Activated effector memory CD4-positive, alpha-beta T cell treated with anti-CD3 and anti-CD28 coated beads, Interleukin-2, amount 50 U/mL, for 16 hours (primary cell): ENCODE measurements at regions not wholly inside any gene's neighbourhood (a gene's known extent, or its start where the extent isn't known, plus 50 kb on each side); places are given as distances from the start of the nearest gene placed in this dataset.

ENCODE experiments used
- DNase-seq: peaks from one replicate; pipeline ENCODE4 v3.0.0-alpha.2; 2020

DNA sequence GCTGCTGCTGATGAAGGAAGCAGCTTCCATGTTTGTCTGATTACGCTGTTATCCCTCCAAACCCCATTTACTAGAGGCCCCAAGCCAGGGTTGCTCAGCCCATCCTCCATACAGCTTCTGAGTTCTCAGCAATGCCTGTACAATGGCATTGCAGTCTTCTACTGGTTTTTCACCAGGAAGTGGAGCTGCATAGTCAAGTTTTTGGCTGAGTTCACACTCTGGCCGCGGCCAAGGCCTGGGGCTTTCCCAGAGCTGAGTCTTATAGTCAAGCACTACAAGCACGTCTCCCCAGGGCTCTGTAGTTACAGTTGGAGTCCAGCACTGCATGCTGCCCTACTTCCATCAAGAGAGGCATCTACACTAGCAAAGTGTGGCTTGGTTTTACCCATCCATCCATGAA is 182.5 kb downstream of the POU4F1 start:
- DNase-seq, result no peak

DNA sequence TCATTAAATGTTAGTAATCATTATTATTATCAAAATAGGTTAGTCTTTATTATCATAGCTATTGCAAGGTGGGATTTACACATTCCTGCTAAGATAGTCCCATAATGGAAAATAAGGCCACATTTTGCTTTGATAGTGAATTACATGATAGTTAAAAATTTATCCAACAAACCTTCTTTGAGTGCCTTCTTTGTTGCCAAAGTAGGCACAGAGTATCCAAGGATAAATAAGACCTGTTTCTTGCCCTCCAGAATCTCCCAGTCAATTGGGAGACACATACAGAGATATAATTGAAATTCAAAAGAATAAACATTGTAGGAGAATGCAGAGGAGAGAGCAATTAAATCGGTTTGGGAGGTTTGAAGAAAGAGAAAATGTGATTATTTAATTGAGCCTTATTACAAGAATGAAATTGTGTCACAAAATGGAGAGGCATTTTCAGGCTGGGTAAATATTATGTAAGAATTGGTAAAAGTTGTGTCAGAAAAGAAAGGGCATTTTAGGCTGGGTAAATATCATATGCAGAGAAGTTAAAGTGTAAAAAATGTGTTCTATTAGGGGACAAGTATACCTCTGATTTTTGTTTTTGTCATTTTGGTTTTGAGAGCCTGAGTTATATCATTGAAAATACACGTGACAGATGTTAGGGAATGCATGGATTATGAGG is 189.3 kb downstream of the POU4F1 start:
- DNase-seq, result no peak

DNA sequence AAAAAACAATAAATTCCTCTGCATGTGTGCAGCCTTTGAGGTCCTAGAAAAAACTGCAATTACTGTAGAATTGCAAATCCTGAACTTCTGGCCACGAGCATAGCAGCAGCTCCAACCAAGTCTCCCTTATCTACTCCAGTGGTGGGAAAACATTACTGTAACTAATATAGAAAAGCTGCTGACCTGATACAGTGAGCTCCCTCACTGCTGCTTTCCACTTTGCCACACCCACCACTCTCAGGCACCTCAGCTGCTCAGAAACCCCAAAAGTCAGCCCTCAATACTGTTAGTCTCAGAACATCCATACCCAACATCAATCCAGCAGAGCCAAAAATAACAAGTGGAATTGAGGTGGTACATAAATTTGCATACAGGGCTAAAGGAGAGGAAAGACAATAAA is 192.5 kb downstream of the POU4F1 start:
- DNase-seq, result no peak

DNA sequence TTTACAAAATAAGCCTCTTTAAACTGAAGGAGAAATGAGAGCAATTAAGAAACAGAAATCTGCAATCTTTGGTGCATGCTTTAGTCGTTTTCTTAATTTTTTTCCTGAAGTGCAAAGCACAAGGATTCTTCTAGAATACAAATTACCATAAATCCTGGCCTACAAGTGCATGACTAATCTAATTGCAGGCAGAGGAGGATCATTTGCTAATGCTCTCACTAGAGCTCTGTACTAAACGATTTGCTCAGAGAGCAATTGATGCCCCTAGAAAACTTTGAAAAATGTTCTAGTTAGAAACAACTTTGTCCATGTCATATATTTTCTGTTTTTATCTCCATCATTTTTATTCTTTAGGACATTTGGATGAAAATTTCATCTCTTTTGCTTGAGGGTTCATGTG is 193.2 kb downstream of the POU4F1 start:
- DNase-seq, result no peak

DNA sequence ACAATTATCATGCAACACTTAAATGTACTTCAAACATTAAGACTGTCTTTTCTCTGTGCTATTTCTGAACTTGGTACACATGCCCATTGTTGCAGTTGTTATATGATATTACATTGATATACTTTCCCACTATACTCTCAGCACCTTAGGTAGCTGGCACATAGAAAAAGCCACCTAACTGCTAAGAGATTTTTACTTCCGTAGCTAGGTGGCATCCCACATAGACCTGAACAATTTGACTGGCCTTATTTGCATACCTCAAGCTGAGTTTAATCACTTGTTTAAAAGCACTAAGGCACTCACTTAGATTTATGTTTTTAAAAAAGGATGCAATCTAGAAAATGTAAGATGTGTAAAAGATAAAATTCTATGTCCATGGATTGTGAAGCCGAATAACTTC is 194.2 kb downstream of the POU4F1 start:
- no peak for DNase-seq

DNA sequence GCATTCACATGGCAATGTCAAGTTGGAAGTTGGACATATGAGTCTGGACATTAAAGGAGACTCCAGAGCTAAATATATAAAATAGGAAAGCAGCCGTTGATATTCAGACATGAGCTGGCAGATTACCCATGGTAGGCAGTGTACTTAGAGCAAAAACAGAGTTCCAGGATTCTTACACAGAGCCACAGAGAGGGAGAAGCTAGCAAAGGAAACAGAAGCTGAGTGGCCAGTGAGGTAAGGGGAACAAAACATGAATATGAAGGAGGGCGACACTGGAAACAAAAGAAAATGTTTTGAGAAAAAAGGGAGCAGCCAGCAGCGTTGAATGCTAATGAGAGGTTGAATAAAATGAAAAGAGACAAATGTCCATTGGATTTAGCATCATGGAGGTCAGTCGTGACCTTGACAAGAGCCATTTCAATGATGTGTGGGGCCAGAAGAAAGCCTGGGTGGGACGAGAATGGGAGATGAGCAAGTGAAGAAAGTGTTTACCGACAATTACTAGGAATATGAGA is 198.4 kb downstream of the POU4F1 start:
- DNase-seq, result no peak

DNA sequence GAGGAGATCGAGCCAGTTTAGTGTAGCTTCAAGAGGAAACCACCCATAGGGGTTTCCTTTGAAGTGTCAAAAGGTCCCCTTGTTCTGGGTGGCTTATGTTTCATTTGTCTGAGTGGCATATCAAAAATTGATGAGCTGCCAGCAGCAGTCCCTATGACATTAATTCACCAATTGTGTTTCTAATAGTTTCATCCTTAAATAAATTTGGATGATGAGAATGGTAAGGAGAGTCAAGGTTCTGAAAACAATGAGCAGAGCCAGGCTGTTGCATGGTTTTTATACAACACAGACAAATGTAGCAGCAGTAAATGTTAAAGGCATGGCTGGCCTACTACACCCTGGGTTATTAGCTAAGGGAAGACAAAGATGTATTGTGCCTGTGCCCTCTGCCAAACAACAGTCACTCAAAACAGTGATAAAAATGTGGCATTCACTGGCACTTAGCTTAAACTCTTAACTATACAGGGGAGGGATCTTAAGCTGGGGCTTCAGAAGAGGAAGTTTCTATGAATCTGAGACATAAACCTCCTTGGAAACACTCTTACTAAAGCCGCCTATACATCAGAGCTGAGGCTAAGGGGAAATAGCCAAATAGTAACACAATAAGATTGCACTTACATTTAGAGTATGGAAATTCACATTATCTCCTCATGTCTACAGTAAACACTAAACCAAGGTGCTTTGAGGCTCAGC is 200.5 kb downstream of the POU4F1 start:
- DNase-seq, result no peak

DNA sequence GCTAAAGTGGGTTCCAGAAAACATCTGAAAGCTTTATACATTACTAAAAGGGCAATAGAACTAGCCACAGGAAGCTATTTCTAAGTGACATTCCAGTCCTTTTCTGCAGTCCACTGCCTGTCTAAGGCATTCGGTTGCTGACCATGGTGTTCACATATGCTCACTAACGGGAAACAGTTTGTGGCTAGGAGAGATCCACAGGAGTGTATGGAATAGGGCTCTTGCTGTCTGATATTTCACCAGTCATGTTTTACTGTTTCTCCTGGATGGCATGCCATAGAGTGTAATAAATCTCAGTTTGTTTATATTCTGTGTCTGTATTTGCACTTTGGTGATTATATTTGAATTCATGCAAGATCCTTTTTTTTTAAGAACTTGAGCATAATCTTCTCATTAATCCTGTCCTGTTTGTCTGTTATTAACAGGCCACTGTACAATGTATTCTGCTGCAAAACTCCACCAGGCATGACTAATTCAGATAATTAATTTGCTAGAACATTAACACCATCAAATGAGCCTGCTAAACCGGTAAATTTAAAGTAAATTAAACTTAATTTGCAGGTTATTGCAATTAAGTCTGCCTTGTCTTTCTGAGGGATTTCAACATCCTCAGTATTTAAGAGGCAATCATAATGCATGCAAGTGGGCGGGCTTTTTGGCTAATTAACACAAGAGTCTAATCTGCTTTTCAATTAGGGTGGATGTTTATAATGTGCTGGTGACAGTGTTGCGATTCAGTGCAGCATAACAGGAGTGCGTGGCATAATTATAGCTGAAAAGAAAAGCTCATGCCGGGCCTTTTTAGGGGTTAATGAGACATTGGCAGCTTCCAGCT is 201.3 kb downstream of the POU4F1 start:
- DNase-seq, result no peak

DNA sequence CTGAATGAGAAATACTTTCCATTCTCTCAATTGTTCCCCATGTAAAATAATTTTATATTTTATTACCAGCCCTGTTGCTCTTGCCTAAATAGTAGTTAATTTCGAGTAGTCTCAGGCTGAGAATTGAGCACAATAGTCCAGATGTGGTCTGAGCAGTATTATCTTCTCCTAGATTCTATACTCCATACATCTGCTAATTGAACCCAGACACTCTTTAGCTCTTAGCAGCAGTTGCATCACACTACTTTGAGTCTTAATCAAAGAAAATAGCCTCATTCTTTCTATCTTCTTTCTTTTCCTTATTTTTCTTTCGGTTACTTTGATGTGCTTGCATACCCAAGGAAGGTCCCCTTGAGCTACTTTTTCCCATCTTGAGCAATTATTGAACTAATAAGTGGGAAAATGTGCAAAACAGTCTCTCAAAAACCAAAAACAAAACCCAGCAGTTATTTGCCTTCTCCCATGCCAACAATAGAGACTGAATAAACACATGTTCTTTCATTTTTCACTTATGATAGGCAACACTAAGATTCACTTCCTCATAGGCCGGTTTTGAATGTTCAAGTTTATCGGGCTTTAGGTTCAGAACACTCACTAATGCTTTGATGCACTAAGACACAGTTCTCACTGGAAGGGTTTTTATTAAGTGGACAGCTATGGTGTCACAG is 204.5 kb downstream of the POU4F1 start:
- no peak for DNase-seq

DNA sequence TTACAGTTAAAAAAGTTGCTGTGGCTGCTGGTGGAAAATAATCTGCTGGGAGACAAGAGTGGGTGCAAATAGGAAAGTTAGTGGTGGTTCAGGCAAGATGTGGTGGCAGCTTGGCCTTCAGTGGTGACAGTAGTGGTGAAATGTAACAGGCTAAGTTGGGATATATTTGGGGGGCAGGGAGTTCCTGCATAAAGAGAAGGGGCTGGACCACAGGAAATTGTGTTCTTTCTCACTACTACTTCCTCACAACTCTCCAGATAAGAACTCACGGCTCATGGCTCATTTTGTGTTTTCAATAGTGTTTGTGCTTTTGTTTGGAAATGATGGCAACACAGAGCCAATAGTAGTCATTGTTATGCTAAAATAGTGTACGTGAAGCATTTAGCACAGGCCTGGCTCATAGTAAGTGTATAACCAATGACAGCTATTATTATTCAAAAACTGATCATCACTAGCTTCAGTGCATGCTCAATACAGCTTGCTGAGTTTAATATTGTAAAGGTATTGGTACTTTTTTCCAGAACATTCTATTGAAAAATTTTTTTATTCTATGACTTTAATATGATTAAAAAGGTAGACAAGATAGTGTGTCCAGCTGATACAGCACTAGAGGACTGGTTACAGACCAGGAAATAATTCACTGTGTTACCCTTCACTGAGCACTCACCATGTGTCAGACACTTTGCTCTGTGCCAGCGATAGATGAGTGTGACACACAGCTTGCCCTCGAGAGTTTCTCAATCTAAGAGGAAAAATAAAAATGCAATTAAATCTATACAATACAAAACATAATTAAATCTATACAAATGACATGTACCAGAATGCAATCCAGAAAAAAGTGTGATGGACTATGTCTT is 209.8 kb downstream of the POU4F1 start:
- DNase-seq, result no peak

DNA sequence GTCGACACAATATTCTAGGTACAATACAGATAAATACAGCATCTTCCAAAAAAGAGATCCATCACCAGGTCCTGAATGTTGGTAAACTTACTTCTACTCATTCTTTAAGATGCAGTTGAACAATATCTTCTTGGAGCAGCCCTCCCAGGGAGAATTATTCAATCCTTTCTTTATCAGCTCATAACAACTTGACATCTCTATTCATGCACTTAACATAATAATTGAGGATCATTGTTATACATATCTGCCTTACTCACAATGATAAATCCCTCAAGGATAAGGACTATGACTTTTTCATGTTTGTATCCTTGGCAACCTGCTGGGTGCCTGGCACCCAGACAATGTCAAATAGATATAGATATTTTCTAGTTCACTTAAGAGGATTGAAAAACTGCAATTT is 219.5 kb downstream of the POU4F1 start:
- no peak for DNase-seq

DNA sequence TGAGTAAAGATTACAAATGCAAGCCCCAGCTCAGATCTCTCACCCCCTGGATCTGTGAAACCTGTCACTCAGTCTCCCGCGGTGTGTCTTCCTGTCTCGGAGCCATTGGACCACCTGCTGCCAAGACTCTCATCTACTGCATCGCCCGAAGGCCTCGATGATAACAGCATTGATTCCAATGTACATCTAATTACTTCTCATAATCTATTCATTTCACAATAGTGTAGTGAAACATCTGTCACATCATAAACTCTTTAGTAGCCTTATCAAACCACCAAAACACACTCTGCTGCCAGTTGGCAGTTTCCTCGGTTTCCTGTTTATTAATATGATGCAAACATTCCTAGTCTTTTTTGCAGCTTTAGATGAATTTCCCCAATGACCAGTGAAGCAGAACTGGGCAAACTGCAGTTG is 220.3 kb downstream of the POU4F1 start:
- DNase-seq, result no peak

DNA sequence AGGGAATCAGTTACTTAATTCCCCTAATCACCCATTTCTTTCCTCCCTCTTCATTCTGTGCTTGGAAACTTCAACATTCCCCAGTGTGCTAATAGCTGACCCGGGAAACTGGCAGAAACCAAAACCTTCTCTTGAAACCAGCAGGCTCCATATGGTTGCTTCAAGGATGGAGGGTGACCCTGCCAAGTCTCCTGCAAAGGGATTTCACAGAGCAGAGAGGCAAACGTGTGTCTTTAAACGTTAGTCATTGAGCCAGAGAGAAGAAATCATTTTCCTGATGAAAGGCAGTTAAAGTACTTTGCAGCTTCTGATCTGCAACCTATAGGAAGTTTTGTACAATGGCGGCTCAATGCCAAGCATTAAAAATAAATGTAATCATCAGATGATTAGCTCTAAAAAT is 220.9 kb downstream of the POU4F1 start:
- DNase-seq, result no peak

DNA sequence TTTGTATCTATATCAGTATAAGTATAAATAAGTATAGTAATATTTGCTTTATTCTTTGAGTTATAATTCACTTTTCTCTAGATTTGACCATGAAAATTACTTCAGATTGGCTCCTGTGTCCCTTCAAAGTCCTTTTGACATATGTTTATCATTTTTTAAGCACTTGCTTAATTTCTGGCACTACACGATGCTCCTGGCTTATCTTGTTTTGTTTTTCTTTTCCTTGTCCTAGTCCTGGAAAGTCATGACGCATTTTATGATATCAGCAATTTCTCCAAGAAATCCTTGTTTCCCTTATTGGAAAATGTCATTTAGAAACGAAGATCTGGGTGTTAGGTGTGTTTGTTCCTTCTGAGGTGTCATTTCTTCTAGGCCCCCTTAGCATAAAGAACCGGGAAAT is 226.5 kb downstream of the POU4F1 start:
- DNase-seq, result no peak

DNA sequence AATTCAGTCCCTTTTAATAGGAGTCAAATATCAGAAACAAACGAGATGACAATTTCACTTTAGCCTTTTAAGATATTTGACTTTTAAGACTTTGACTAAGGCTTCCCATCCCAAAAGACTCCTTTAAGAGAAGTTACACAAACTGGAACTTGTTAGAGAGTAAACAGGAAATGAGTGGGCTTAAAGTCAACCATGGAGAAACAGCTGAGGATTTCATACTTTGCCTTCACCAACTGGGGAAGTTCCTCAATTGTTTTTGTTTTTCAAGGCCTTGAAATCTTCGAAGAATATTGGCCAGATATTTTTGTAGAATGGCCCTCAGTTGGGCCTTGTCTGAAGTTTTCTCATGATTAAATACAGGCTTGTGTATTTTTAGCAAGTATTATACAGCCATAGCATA is 227.3 kb downstream of the POU4F1 start:
- no peak for DNase-seq

DNA sequence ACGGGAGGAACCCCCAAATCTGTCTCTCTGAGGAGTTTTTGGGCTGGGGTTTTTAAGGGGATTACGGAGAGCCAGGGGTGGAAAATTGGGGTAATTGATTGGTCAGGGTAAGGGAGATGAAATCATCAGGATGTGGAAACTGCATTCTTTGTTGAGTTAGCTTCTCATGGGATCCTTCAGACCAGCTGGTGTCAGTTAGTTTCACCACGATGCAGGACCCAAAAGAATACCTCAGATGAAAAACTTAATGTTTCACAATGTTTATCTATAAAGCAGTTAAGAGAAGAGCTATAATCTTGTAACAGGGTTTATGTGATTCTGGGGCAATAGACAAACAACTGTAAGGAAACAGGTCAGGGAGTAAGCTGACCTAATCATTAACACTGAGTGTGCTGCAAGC is 230.8 kb downstream of the POU4F1 start:
- DNase-seq, result no peak

DNA sequence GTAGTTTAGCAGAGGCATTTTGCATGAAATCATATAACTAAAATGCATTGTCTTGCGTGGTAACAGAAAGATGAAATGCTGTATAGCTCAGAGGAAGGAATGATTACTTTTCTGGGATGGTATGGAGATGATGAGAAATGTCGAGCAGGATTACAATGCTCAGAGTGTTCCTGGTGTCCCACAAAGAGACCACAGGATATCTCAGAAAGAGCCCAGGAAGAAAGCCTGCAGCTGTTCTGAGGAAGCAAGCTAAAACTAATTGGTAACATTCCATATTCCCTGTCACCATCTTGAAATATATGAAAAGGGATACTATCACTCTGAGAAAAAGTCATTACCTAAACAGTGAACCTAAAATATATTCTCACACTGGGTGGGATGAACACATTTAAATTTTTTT is 233.1 kb downstream of the POU4F1 start:
- no peak for DNase-seq

DNA sequence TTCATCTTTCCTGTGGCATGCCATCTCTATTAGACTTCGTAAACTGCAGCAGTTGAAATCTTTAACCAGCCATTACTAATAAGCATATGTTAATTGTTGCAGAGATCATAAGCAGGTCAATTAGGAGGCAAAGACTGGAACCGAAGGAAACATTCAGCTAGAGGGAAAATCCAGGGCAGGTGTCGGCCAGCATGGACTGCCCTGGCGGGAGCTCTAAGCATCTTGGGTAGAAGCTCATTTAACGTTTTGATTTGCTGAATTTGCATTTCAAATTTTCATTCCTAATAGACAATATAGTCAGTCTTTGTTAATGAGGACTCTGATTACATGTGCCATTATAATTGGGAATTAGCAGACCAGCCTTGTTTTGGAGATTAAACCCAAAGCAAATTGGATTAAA is 238.6 kb downstream of the POU4F1 start:
- no peak for DNase-seq

DNA sequence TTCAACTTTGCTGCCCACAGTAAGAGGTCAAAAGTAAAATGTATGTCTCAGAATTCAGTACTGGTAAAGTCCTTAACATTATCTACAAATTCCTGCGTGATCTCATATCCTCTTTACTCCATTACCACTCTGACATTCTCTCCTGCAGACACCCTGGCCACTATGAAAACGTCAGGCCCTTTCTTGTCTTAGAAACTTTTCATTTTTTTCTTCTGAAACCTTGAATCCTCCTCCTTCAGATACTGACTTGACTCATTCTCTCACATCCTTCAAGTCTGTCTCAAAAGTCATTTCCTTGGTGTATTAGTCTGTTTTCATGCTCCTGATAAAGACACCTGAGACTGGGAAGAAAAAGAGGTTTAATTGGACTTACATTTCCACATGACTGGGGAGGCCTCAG is 262.3 kb downstream of the POU4F1 start:
- DNase-seq, result no peak

DNA sequence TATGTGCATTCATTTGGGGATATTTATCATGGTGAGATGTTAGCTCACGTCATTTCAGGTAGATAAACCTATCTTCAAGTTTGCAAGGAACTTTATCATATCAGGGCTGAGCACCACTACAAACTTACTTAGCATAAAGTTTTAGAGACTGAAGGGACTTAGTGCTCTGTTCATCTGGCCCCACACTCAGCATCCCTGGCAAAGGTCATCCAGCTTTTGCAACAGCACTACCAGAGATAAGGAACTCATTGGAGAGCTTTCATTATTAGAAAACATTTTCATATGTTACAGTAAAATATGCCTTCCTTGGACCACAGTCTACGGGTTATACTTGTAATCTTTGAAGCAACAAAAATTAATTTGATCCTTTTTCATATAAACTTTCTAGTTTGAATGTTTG is 263.4 kb downstream of the POU4F1 start:
- DNase-seq, result no peak

DNA sequence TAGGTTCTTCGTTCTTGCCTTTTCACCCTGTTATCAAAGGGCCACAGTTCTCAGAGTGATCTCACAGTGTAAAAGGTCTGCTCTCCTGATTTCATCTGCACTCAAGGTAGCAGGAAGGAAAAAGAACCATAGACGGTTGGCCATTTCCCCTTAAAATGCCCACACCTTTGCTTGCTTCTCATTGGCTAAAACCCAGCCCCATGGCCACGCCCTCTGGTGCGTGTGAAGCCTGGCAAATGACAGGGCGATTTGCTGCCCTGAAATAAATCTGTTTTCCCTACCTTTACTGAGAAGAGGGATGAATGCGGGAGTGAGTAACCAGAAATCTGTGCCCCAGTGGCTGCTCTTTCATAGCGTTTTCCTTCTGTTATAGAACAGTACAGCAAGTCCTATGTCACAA is 269.3 kb downstream of the POU4F1 start:
- no peak for DNase-seq

DNA sequence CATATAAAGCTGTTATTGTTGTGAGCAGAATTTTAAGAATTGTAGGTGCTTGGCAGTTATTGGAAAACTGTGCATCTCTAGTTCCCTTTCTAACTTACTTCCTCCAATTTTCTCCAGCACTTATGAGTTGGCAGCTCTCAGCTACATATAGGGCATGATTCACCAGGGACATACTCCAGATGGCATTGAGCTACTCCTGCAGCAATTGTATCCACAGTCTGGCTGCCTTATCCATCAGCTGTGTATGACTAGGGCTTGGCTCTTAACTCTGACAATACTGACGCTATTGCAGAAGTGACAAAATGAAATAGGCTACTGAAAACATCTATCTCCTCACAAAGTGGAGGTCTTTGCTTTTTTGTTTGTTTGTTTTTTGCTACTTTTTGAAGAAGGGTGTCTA is 276.7 kb downstream of the POU4F1 start:
- no peak for DNase-seq
